ENCODE measurements at regions not wholly inside any gene's neighbourhood (a gene's known extent, or its start where the extent isn't known, plus 50 kb on each side); places are given as distances from the start of the nearest gene placed in this dataset.
"Not testable (repeated sequence)": the region's sequence is repeated elsewhere in the genome, so short reads cannot be mapped to it uniquely, and the experiment has no call there.

DNA sequence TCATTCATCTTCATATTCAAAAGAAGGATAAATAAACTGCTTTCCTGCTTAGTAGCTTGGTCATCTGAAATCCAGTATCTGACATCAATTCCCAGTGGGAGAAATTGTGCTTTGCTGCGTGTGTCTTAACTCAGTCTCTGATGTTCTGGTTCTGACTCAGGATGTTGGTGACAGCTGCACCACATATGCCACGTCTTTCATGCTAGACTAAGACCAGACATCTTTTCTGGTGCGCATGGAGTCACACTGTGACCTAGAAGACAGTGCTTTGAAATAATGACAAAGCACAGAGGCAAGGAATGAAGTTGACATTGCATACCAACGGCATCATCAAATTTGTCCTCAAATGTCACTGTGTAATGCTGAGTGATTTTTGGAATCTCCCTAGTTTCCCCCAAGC is 308.8 kb upstream of the PLGLB1 start:
- H3K27me3 ChIP-seq (ENCODE audit: control insufficient read depth, insufficient read depth, low read length); H3K27ac ChIP-seq (ENCODE audit: low read length); DNase-seq; H3K4me1 ChIP-seq (ENCODE audit: control insufficient read depth, insufficient read depth, low read length); H3K9me3 ChIP-seq (replicated peaks; ENCODE audit: control insufficient read depth, low read depth, low read length); H3K4me3 ChIP-seq (ENCODE audit: low read length); H3K36me3 ChIP-seq (ENCODE audit: control insufficient read depth, insufficient read depth, low read length): not testable (repeated sequence)
- no CpG with 5 or more reads among the region's 4 CpGs for WGBS (ENCODE audit: insufficient coverage)

- H3K4me3 ChIP-seq (ENCODE audit: low read length); H3K9me3 ChIP-seq (replicated peaks; ENCODE audit: control insufficient read depth, low read depth, low read length); H3K27ac ChIP-seq (ENCODE audit: low read length); H3K4me1 ChIP-seq (ENCODE audit: control insufficient read depth, insufficient read depth, low read length); H3K36me3 ChIP-seq (ENCODE audit: control insufficient read depth, insufficient read depth, low read length); DNase-seq; H3K27me3 ChIP-seq (ENCODE audit: control insufficient read depth, insufficient read depth, low read length): not testable (repeated sequence)
- no CpG with 5 or more reads among the region's 6 CpGs for WGBS (ENCODE audit: insufficient coverage)
Observed at GRCh38 chr2:87331940-87332583, 310.4 kb upstream of the PLGLB1 start.

DNA sequence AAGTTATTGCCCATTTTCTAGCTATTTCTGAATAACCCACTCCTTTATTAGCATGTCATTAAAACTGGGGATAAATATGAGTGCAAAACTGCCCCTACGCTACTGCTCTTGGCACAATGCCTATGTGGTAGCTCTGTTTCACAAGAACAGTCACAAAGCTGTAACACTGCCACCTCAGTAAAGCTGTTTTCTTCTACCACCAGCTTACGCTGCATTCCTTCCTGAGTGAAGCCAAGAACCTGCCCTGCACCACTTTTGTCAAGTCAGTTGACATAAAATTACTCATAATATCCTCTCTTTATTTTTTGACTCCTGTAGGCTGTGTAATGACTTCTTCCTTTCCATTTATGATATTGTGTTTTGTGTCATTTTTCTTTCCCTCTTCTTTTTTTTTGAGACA is 313.2 kb upstream of the PLGLB1 start:
- H3K4me3 ChIP-seq (ENCODE audit: low read length); H3K4me1 ChIP-seq (ENCODE audit: control insufficient read depth, insufficient read depth, low read length); H3K9me3 ChIP-seq (replicated peaks; ENCODE audit: control insufficient read depth, low read depth, low read length); H3K27me3 ChIP-seq (ENCODE audit: control insufficient read depth, insufficient read depth, low read length); H3K27ac ChIP-seq (ENCODE audit: low read length); H3K36me3 ChIP-seq (ENCODE audit: control insufficient read depth, insufficient read depth, low read length); DNase-seq: not testable (repeated sequence)
- no CpG with 5 or more reads among the region's 2 CpGs for WGBS (ENCODE audit: insufficient coverage)

DNA sequence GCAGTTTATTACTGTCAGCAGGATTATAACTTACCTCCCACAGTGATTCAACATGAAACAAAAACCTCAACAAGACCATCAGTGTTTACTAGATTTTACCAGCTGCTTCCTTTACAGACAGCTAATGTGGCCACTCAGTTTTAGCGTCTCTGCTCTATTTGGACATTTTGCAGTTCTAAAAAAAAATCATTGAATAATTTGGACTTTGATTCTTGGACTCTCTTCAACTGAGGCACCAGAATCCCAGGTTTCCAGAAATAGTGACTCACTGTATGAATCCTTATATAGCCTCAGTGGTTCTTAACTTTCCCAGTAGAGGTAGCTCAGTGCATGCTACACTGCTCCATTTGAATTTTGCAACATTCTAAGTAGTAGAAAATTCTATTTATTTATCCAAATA is 317.4 kb upstream of the PLGLB1 start:
- H3K4me1 ChIP-seq (ENCODE audit: control insufficient read depth, insufficient read depth, low read length); H3K27ac ChIP-seq (ENCODE audit: low read length); H3K36me3 ChIP-seq (ENCODE audit: control insufficient read depth, insufficient read depth, low read length); H3K4me3 ChIP-seq (ENCODE audit: low read length); H3K27me3 ChIP-seq (ENCODE audit: control insufficient read depth, insufficient read depth, low read length); H3K9me3 ChIP-seq (replicated peaks; ENCODE audit: control insufficient read depth, low read depth, low read length): not testable (repeated sequence)
- WGBS (ENCODE audit: insufficient coverage), result no CpG with 5 or more reads among the region's 1 CpG
- peak; percentile 30 for DNase-seq

- H3K36me3 ChIP-seq (ENCODE audit: control insufficient read depth, insufficient read depth, low read length); H3K27me3 ChIP-seq (ENCODE audit: control insufficient read depth, insufficient read depth, low read length); H3K4me3 ChIP-seq (ENCODE audit: low read length); H3K4me1 ChIP-seq (ENCODE audit: control insufficient read depth, insufficient read depth, low read length); H3K27ac ChIP-seq (ENCODE audit: low read length); H3K9me3 ChIP-seq (replicated peaks; ENCODE audit: control insufficient read depth, low read depth, low read length): not testable (repeated sequence)
- peak; percentile 62 for DNase-seq
- 49% methylated on average over 11 of the region's 31 CpGs for WGBS (ENCODE audit: insufficient coverage)
Observed at GRCh38 chr2:87341601-87342014, 320.0 kb upstream of the PLGLB1 start.

GRCh38 chr2:87342175-87342574 is 320.5 kb upstream of the PLGLB1 start:
- not testable (repeated sequence) for H3K4me1 ChIP-seq (ENCODE audit: control insufficient read depth, insufficient read depth, low read length); DNase-seq; H3K4me3 ChIP-seq (ENCODE audit: low read length); H3K27ac ChIP-seq (ENCODE audit: low read length); H3K36me3 ChIP-seq (ENCODE audit: control insufficient read depth, insufficient read depth, low read length); H3K27me3 ChIP-seq (ENCODE audit: control insufficient read depth, insufficient read depth, low read length); H3K9me3 ChIP-seq (replicated peaks; ENCODE audit: control insufficient read depth, low read depth, low read length)
- 91% methylated on average over 8 of the region's 24 CpGs for WGBS (ENCODE audit: insufficient coverage)

DNA sequence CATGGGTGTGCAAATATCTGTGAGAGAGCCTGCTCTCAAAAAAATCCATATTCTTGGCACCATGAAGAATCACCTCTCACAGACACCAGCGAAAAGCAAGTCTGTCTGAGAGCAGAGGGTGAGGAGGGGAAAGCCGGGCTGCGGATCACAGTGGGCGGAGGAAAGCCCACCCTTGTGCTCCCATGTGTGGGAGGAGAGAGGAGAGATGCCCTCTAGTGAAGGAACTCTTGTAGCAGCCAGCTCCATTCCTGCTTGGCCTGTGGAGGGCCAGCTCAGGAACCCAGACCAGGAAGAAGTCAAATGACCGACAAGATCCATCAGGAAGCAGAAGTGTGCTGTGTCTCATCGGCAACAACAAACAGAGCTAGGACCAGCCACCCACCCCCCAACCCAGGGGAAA is 321.7 kb upstream of the PLGLB1 start:
- H3K36me3 ChIP-seq (ENCODE audit: control insufficient read depth, insufficient read depth, low read length); H3K27ac ChIP-seq (ENCODE audit: low read length); H3K27me3 ChIP-seq (ENCODE audit: control insufficient read depth, insufficient read depth, low read length); H3K9me3 ChIP-seq (replicated peaks; ENCODE audit: control insufficient read depth, low read depth, low read length); H3K4me3 ChIP-seq (ENCODE audit: low read length); DNase-seq; H3K4me1 ChIP-seq (ENCODE audit: control insufficient read depth, insufficient read depth, low read length): not testable (repeated sequence)
- no CpG with 5 or more reads among the region's 6 CpGs for WGBS (ENCODE audit: insufficient coverage)

GRCh38 chr2:87345283-87345682 is 323.6 kb upstream of the PLGLB1 start:
- WGBS (ENCODE audit: insufficient coverage), result no CpG with 5 or more reads among the region's 12 CpGs
- H3K36me3 ChIP-seq (ENCODE audit: control insufficient read depth, insufficient read depth, low read length); H3K27me3 ChIP-seq (ENCODE audit: control insufficient read depth, insufficient read depth, low read length); DNase-seq; H3K27ac ChIP-seq (ENCODE audit: low read length); H3K4me1 ChIP-seq (ENCODE audit: control insufficient read depth, insufficient read depth, low read length); H3K9me3 ChIP-seq (replicated peaks; ENCODE audit: control insufficient read depth, low read depth, low read length); H3K4me3 ChIP-seq (ENCODE audit: low read length): not testable (repeated sequence)

- not testable (repeated sequence) for H3K4me3 ChIP-seq (ENCODE audit: low read length); DNase-seq; H3K27me3 ChIP-seq (ENCODE audit: control insufficient read depth, insufficient read depth, low read length); H3K36me3 ChIP-seq (ENCODE audit: control insufficient read depth, insufficient read depth, low read length); H3K9me3 ChIP-seq (replicated peaks; ENCODE audit: control insufficient read depth, low read depth, low read length); H3K4me1 ChIP-seq (ENCODE audit: control insufficient read depth, insufficient read depth, low read length); H3K27ac ChIP-seq (ENCODE audit: low read length)
- WGBS (ENCODE audit: insufficient coverage), result no CpG with 5 or more reads among the region's 56 CpGs
Observed at GRCh38 chr2:87348556-87348955, 326.9 kb upstream of the PLGLB1 start.

- H3K9me3 ChIP-seq (replicated peaks; ENCODE audit: control insufficient read depth, low read depth, low read length); H3K36me3 ChIP-seq (ENCODE audit: control insufficient read depth, insufficient read depth, low read length); H3K27ac ChIP-seq (ENCODE audit: low read length); H3K4me3 ChIP-seq (ENCODE audit: low read length); H3K27me3 ChIP-seq (ENCODE audit: control insufficient read depth, insufficient read depth, low read length); DNase-seq; H3K4me1 ChIP-seq (ENCODE audit: control insufficient read depth, insufficient read depth, low read length): not testable (repeated sequence)
- WGBS (ENCODE audit: insufficient coverage), result no CpG with 5 or more reads among the region's 53 CpGs
Observed at GRCh38 chr2:87349006-87349405, 327.4 kb upstream of the PLGLB1 start.

DNA sequence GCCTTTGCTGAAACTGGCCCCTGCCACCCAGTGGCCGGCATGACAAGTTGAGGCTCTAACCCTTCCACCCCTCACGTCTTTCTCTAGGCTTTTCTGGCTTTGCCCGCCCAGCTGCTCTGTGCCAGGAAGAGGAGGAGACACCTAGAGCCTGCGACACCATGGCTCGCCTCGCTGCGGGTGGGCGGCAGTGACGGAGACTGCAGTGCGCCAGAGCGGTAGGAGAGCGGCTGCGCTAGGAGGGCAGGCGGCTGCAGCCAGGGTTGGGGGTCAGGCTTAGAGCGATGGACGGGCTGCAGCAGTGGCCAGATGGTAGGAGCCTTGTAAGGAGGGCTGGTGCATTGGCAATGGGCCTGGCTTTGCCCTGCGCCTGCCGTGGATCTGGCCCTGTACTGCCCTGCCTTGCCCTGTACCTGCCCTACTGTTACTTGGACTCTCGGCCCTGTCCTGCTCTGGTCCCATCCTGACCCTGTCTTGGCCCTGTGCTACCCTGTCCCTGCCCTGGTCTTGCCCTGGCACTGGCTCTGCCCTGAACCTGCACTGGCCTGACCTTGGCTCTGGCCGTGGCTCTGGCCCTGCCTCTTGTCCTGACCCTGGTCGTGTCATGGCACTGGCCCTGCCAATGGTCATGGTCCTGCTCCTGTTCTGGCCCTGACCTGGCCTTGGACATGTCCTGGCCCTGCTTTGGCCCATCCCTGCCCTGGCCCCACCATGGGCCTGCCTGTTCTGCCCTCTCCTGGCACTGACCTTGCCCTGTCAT is 330.7 kb upstream of the PLGLB1 start:
- WGBS (ENCODE audit: insufficient coverage), result 89% methylated on average over 6 of the region's 21 CpGs
- H3K4me1 ChIP-seq (ENCODE audit: control insufficient read depth, insufficient read depth, low read length); H3K9me3 ChIP-seq (replicated peaks; ENCODE audit: control insufficient read depth, low read depth, low read length); H3K36me3 ChIP-seq (ENCODE audit: control insufficient read depth, insufficient read depth, low read length); H3K27me3 ChIP-seq (ENCODE audit: control insufficient read depth, insufficient read depth, low read length); DNase-seq; H3K4me3 ChIP-seq (ENCODE audit: low read length); H3K27ac ChIP-seq (ENCODE audit: low read length): not testable (repeated sequence)
